OCI-LY7 (cell line): ENCODE measurements at regions not wholly inside any gene's neighbourhood (a gene's known extent, or its start where the extent isn't known, plus 50 kb on each side); places are given as distances from the start of the nearest gene placed in this dataset.

Experiments used
- CTCF ChIP-seq: fragments of 200-600 bp; sonication (generic); conservative IDR thresholded peaks from 2 replicates; pipeline ENCODE4 v1.5.1; 2014; ENCODE audit warnings: mild to moderate bottlenecking, antibody characterized with exemption, low read length, moderate library complexity, mixed read lengths
- EZH2phosphoT487 ChIP-seq: fragments of 200-600 bp; sonication (generic); IDR thresholded peaks from 2 replicates; pipeline ENCODE4 v1.6.1; 2018; ENCODE audit warnings: low read depth, borderline replicate concordance, mild to moderate bottlenecking, mixed run types, antibody characterized with exemption, low read length, moderate library complexity, mixed read lengths

- TF ChIP-seq CTCF (no peak), EZH2phosphoT487 (no peak)
These were observed 114.2 kb downstream of the SMIM20 start for GRCh38 chr4:26028133-26028792.
